ENCODE measurements at regions not wholly inside any gene's neighbourhood (a gene's known extent, or its start where the extent isn't known, plus 50 kb on each side); places are given as distances from the start of the nearest gene placed in this dataset.

- H3K4me3 ChIP-seq (ENCODE audit: control insufficient read depth, low read depth, low read length), result no peak overlapping the region
- no peak for DNase-seq (ENCODE audit: low read depth)
- TF ChIP-seq CTCF (conservative IDR thresholded peaks at IDR 0.05; ENCODE audit: control insufficient read depth, insufficient read depth, low read depth, low read length), result no peak
Observed at GRCh38 chr3:164208048-164208447, 870.2 kb downstream of the SI start.

GRCh38 chr3:164200053-164200823 lies 878.1 kb downstream of the SI start:
- no peak overlapping the region for H3K4me3 ChIP-seq (ENCODE audit: control insufficient read depth, low read depth, low read length)
- TF ChIP-seq CTCF (conservative IDR thresholded peaks at IDR 0.05; ENCODE audit: control insufficient read depth, insufficient read depth, low read depth, low read length), result no peak
- DNase-seq (ENCODE audit: low read depth), result no peak

GRCh38 chr3:164196477-164196876 lies 881.8 kb downstream of the SI start:
- no peak for DNase-seq (ENCODE audit: low read depth)
- no peak overlapping the region for H3K4me3 ChIP-seq (ENCODE audit: control insufficient read depth, low read depth, low read length)
- no peak for TF ChIP-seq CTCF (conservative IDR thresholded peaks at IDR 0.05; ENCODE audit: control insufficient read depth, insufficient read depth, low read depth, low read length)

- TF ChIP-seq CTCF (conservative IDR thresholded peaks at IDR 0.05; ENCODE audit: control insufficient read depth, insufficient read depth, low read depth, low read length), result no peak
- no peak for DNase-seq (ENCODE audit: low read depth)
- no peak overlapping the region for H3K4me3 ChIP-seq (ENCODE audit: control insufficient read depth, low read depth, low read length)
Observed at GRCh38 chr3:164194842-164195241, 883.5 kb downstream of the SI start.

- H3K4me3 ChIP-seq (ENCODE audit: control insufficient read depth, low read depth, low read length), result no peak overlapping the region
- TF ChIP-seq CTCF (conservative IDR thresholded peaks at IDR 0.05; ENCODE audit: control insufficient read depth, insufficient read depth, low read depth, low read length), result no peak
- no peak for DNase-seq (ENCODE audit: low read depth)
Observed at GRCh38 chr3:164192974-164193373, 885.3 kb downstream of the SI start.

- no peak overlapping the region for H3K4me3 ChIP-seq (ENCODE audit: control insufficient read depth, low read depth, low read length)
- TF ChIP-seq CTCF (conservative IDR thresholded peaks at IDR 0.05; ENCODE audit: control insufficient read depth, insufficient read depth, low read depth, low read length), result no peak
- DNase-seq (ENCODE audit: low read depth), result no peak
Observed at GRCh38 chr3:164190566-164190965, 887.7 kb downstream of the SI start.
